H9 (cell line): ENCODE measurements at regions not wholly inside any gene's neighbourhood (a gene's known extent, or its start where the extent isn't known, plus 50 kb on each side); places are given as distances from the start of the nearest gene placed in this dataset.

ENCODE experiments used
- DNase-seq: peaks from one replicate; pipeline ENCODE4 v3.0.0-alpha.2; 2017
- H2AFZ ChIP-seq: one replicate; pipeline ENCODE4 v1.6.1; 2013; ENCODE audit warnings: mild to moderate bottlenecking, low read length, control low read depth, moderate library complexity
- H2AK5ac ChIP-seq: 2 replicates; pipeline ENCODE4 v1.6.1; 2013; ENCODE audit warnings: low read length, control low read depth, mixed read lengths; ENCODE audit not compliant: insufficient read length
- H2BK120ac ChIP-seq: one replicate; pipeline ENCODE4 v1.6.1; 2013; ENCODE audit warnings: low read depth, mild to moderate bottlenecking, low read length, control low read depth, inconsistent platforms; ENCODE audit not compliant: poor library complexity, severe bottlenecking
- H2BK12ac ChIP-seq: 2 replicates; pipeline ENCODE4 v1.6.1; 2013; ENCODE audit warnings: low read length, control low read depth, mixed read lengths, low read depth; ENCODE audit not compliant: insufficient read length
- H2BK15ac ChIP-seq: 2 replicates; pipeline ENCODE4 v1.6.1; 2013; ENCODE audit warnings: low read depth, low read length, control low read depth
- H2BK20ac ChIP-seq: one replicate; pipeline ENCODE4 v1.6.1; 2013; ENCODE audit warnings: low read depth, mild to moderate bottlenecking, low read length, control low read depth, inconsistent platforms; ENCODE audit not compliant: poor library complexity, severe bottlenecking
- H2BK5ac ChIP-seq: 2 replicates; pipeline ENCODE4 v1.6.1; 2013; ENCODE audit warnings: low read length, control low read depth, mixed read lengths; ENCODE audit not compliant: insufficient read length
- H3K14ac ChIP-seq: 2 replicates; pipeline ENCODE4 v1.6.1; 2013; ENCODE audit warnings: low read length, control low read depth; ENCODE audit not compliant: insufficient read depth
- H3K18ac ChIP-seq: 2 replicates; pipeline ENCODE4 v1.6.1; 2013; ENCODE audit warnings: low read depth, mild to moderate bottlenecking, mixed read lengths, low read length, control low read depth; ENCODE audit not compliant: insufficient read length
- H3K23ac ChIP-seq: 2 replicates; pipeline ENCODE4 v1.6.1; 2013; ENCODE audit warnings: low read length, control low read depth, mixed read lengths, low read depth; ENCODE audit not compliant: insufficient read length
- H3K23me2 ChIP-seq: 2 replicates; pipeline ENCODE4 v1.6.1; 2013; ENCODE audit warnings: low read depth, mild to moderate bottlenecking, mixed read lengths, low read length, control low read depth; ENCODE audit not compliant: insufficient read length, poor library complexity, severe bottlenecking
- H3K27ac ChIP-seq: 2 replicates; pipeline ENCODE4 v1.5.1; 2013; ENCODE audit warnings: low read length, control low read depth, mixed read lengths, low read depth; ENCODE audit not compliant: insufficient read length
- H3K27me3 ChIP-seq: 2 replicates; pipeline ENCODE4 v1.6.1; 2013; ENCODE audit warnings: low read length, control low read depth, inconsistent platforms; ENCODE audit not compliant: insufficient read depth
- H3K4ac ChIP-seq: 2 replicates; pipeline ENCODE4 v1.6.1; 2013; ENCODE audit warnings: low read depth, mild to moderate bottlenecking, control low read depth, inconsistent platforms, low read length, moderate library complexity
- H3K4me1 ChIP-seq: 2 replicates; pipeline ENCODE4 v1.6.1; 2013; ENCODE audit warnings: low read length, control low read depth, inconsistent platforms; ENCODE audit not compliant: insufficient read depth
- H3K4me2 ChIP-seq: 2 replicates; pipeline ENCODE4 v1.6.1; 2013; ENCODE audit warnings: low read length, control low read depth, mixed read lengths; ENCODE audit not compliant: insufficient read length, insufficient read depth
- H3K56ac ChIP-seq: 2 replicates; pipeline ENCODE4 v1.6.1; 2013; ENCODE audit warnings: low read depth, mild to moderate bottlenecking, mixed read lengths, low read length, control low read depth; ENCODE audit not compliant: insufficient read length
- H3K79me1 ChIP-seq: 2 replicates; pipeline ENCODE4 v1.6.1; 2013; ENCODE audit warnings: low read depth, mild to moderate bottlenecking, moderate library complexity, low read length, control low read depth, inconsistent platforms; ENCODE audit not compliant: insufficient read depth, poor library complexity, severe bottlenecking
- H3K79me2 ChIP-seq: 2 replicates; pipeline ENCODE4 v1.6.1; 2013; ENCODE audit warnings: low read length, control low read depth, inconsistent platforms; ENCODE audit not compliant: insufficient read depth
- H3K9ac ChIP-seq: 2 replicates; pipeline ENCODE4 v1.6.1; 2013; ENCODE audit warnings: low read length, control low read depth, mixed read lengths; ENCODE audit not compliant: insufficient read length; ENCODE audit errors: extremely low read depth
- H3K9me3 ChIP-seq: one replicate; pipeline ENCODE4 v1.6.1; 2013; ENCODE audit warnings: low read depth, low read length, inconsistent platforms; ENCODE audit not compliant: control insufficient read depth
- H3T11ph ChIP-seq: one replicate; pipeline ENCODE4 v1.6.1; 2013; ENCODE audit warnings: mild to moderate bottlenecking, low read length, control low read depth, inconsistent platforms
- H4K20me1 ChIP-seq: one replicate; pipeline ENCODE4 v1.6.1; 2013; ENCODE audit not compliant: control insufficient read depth, insufficient read length, insufficient read depth
- H4K5ac ChIP-seq: 2 replicates; pipeline ENCODE4 v1.6.1; 2013; ENCODE audit warnings: low read depth, mild to moderate bottlenecking, mixed read lengths, low read length, control low read depth; ENCODE audit not compliant: insufficient read length
- H4K8ac ChIP-seq: replicated peaks from 2 replicates; pipeline ENCODE4 v1.6.1; 2013; ENCODE audit warnings: low read length, control low read depth, mixed read lengths, low read depth; ENCODE audit not compliant: insufficient read length
- H4K91ac ChIP-seq: 2 replicates; pipeline ENCODE4 v1.6.1; 2013; ENCODE audit warnings: low read depth, mild to moderate bottlenecking, moderate library complexity, mixed read lengths, low read length, control low read depth; ENCODE audit not compliant: insufficient read length
- H3K27ac Mint-ChIP-seq, 3 experiments: 2 replicates in 2 of 3; 3 replicates in 1 of 3; pipeline ENCODE4 v1.8.0; 2020 to 2021; ENCODE audit warnings: mixed read lengths in 3 of 3, mild to moderate bottlenecking in 1 of 3, moderate library complexity in 1 of 3
- H3K27me3 Mint-ChIP-seq: 2 replicates; pipeline ENCODE4 v1.8.0; 2021; ENCODE audit warnings: low read depth, mild to moderate bottlenecking, moderate library complexity, mixed read lengths
- H3K36me3 Mint-ChIP-seq, 3 experiments: 2 replicates in 2 of 3; 3 replicates in 1 of 3; pipeline ENCODE4 v1.8.0; 2020 to 2021; ENCODE audit warnings: low read depth in 3 of 3, mixed read lengths in 3 of 3; ENCODE audit not compliant: insufficient read depth in 1 of 3
- H3K4me1 Mint-ChIP-seq, 2 experiments: 2 replicates each; pipeline ENCODE4 v1.8.0; 2020; ENCODE audit warnings: mixed read lengths in 2 of 2
- H3K4me3 Mint-ChIP-seq, 2 experiments: 2 replicates in 1 of 2; 3 replicates in 1 of 2; pipeline ENCODE4 v1.8.0; 2020 to 2021; ENCODE audit warnings: mild to moderate bottlenecking in 2 of 2, mixed read lengths in 2 of 2, moderate library complexity in 1 of 2
- H3K9me3 Mint-ChIP-seq, 2 experiments: 2 replicates in 1 of 2; 3 replicates in 1 of 2; pipeline ENCODE4 v1.8.0; 2020; ENCODE audit warnings: mild to moderate bottlenecking in 2 of 2, mixed read lengths in 2 of 2, moderate library complexity in 1 of 2
- WGBS: extraction: QIAGEN DNeasy Blood & Tissue Kit; methylation state at CpG from one replicate; pipeline ENCODE4 v1.1.7; 2013; ENCODE audit warnings: missing lambda C conversion rate, low lambda C conversion rate, mixed read lengths; ENCODE audit not compliant: insufficient read length; ENCODE audit errors: extremely low coverage; 5-methylcytosine and 5-hydroxymethylcytosine counted together
- TF ChIP-seq, protein P1 (sequence below): fragments of 200-600 bp; sonication (generic); conservative IDR thresholded peaks from 3 replicates; pipeline ENCODE4 v1.8.0; 2021; ENCODE audit warnings: antibody characterized with exemption, mild to moderate bottlenecking

DNA sequence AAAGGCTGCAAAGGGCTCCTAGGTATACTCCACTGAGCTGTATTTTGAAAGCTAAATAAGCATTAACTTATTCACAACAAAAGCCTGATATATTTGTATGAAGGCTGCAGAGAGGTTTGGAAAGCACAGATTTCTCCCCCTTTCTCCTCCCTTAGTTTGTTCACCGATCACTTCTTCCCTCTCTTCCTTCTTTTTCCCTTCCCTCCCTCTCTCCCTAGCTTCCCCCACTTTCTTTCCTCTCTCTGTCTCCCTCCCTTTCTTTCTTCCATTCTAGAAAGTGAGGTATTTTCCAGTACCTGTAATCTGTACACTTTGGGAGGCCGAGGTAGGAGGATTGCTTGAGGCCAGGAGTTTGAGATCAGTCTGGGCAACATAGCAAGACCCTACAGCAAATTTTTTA lies 62.1 kb downstream of the HHEX start:
- Histone ChIP-seq H4K5ac (no peak overlapping the region), H2AFZ (no peak overlapping the region), H2AK5ac (no peak overlapping the region), H2BK20ac (no peak overlapping the region), H3K27ac (no peak overlapping the region), H2BK5ac (no peak overlapping the region), H3K4me2 (no peak overlapping the region), H3K18ac (no peak overlapping the region), H3K9ac (no peak overlapping the region), H4K8ac (no peak overlapping the region), H3K9me3 (no peaks in the 10 kb centered on the region), H4K91ac (no peak overlapping the region), H3K4me1 (no peaks in the 10 kb centered on the region), H3K79me2 (no peaks in the 10 kb centered on the region), H3T11ph (no peak overlapping the region), H3K14ac (no peak overlapping the region), H2BK12ac (no peak overlapping the region), H3K27me3 (no peaks in the 10 kb centered on the region), H3K23me2 (no peaks in the 10 kb centered on the region), H2BK15ac (no peak overlapping the region), H3K56ac (no peak overlapping the region), H2BK120ac (no peak overlapping the region), H3K4ac (no peak overlapping the region), H3K23ac (no peak overlapping the region), H4K20me1 (no peaks in the 10 kb centered on the region), H3K79me1 (no peaks in the 10 kb centered on the region)
- Mint-ChIP-seq H3K4me1 (peaks cover 4 to 14% of the 10 kb centered on the region in 2 experiments), H3K27ac (no peak overlapping the region), H3K27me3 (peaks cover 8% of the 10 kb centered on the region), H3K4me3 (no peak overlapping the region), H3K9me3 (no peaks in the 10 kb centered on the region), H3K36me3 (no peaks in the 10 kb centered on the region)
- DNase-seq, result no peak
- TF ChIP-seq, protein P1, sequence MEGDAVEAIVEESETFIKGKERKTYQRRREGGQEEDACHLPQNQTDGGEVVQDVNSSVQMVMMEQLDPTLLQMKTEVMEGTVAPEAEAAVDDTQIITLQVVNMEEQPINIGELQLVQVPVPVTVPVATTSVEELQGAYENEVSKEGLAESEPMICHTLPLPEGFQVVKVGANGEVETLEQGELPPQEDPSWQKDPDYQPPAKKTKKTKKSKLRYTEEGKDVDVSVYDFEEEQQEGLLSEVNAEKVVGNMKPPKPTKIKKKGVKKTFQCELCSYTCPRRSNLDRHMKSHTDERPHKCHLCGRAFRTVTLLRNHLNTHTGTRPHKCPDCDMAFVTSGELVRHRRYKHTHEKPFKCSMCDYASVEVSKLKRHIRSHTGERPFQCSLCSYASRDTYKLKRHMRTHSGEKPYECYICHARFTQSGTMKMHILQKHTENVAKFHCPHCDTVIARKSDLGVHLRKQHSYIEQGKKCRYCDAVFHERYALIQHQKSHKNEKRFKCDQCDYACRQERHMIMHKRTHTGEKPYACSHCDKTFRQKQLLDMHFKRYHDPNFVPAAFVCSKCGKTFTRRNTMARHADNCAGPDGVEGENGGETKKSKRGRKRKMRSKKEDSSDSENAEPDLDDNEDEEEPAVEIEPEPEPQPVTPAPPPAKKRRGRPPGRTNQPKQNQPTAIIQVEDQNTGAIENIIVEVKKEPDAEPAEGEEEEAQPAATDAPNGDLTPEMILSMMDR, result no peak
- no CpG with 5 or more reads among the region's 2 CpGs for WGBS
